DOHH2 (cell line): ENCODE measurements at regions not wholly inside any gene's neighbourhood (a gene's known extent, or its start where the extent isn't known, plus 50 kb on each side); places are given as distances from the start of the nearest gene placed in this dataset.

Experiments
- CTCF ChIP-seq: fragments of 200-600 bp; sonication (generic); IDR thresholded peaks from one replicate; pipeline ENCODE4 v1.5.1; 2014; ENCODE audit warnings: antibody characterized with exemption, mild to moderate bottlenecking, low read depth, low read length; ENCODE audit not compliant: poor library complexity, severe bottlenecking
- EZH2phosphoT487 ChIP-seq: fragments of 200-600 bp; sonication (generic); IDR thresholded peaks from 2 replicates; pipeline ENCODE4 v1.6.1; 2017; ENCODE audit warnings: borderline replicate concordance, mild to moderate bottlenecking, antibody characterized with exemption, low read length, moderate library complexity, mixed read lengths

GRCh38 chr4:35723973-35724372 is 520.3 kb downstream of the ARAP2 start:
- TF ChIP-seq EZH2phosphoT487 (no peak), CTCF (no peak)
